Activated CD4-positive, alpha-beta T cell treated with anti-CD3 and anti-CD28 coated beads for 24 hours (primary cell): ENCODE measurements at regions not wholly inside any gene's neighbourhood (a gene's known extent, or its start where the extent isn't known, plus 50 kb on each side); places are given as distances from the start of the nearest gene placed in this dataset.
"Not testable (repeated sequence)": the region's sequence is repeated elsewhere in the genome, so short reads cannot be mapped to it uniquely, and the experiment has no call there.

Experiments
- DNase-seq, 2 donors: peaks; one replicate each; pipeline ENCODE4 v3.0.0-alpha.2; 2020; ENCODE audit warnings: low read depth in 2 of 2

DNA sequence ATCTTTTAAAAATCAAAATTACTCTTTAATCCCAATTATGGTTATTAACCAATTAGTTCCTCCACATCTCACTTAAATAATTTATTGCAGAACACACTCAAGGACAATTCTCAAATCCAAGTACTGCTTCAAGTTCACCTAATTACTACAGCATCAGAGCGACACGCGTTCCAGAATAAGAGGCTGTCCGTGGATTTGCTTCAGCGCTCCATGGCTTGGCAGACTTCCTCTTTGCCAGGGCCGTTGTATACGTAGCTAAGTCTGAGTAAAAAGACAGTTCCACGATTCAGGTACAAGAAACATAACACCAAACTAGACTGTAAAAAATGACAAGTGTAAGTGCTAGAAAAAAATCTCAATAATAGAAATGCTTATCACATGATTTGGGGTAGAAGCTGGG, 153.2 kb upstream of the MYT1L start:
- no peak for DNase-seq

- DNase-seq: no peak
Measured at GRCh38 chr2:2482851-2483250, 151.8 kb upstream of the MYT1L start.

- DNase-seq: no peak
Measured at GRCh38 chr2:2472881-2473280, 141.8 kb upstream of the MYT1L start.

- no peak for DNase-seq
Measured at GRCh38 chr2:2472044-2472443, 141.0 kb upstream of the MYT1L start.

GRCh38 chr2:2466534-2466933, 135.5 kb upstream of the MYT1L start:
- no peak for DNase-seq

DNA sequence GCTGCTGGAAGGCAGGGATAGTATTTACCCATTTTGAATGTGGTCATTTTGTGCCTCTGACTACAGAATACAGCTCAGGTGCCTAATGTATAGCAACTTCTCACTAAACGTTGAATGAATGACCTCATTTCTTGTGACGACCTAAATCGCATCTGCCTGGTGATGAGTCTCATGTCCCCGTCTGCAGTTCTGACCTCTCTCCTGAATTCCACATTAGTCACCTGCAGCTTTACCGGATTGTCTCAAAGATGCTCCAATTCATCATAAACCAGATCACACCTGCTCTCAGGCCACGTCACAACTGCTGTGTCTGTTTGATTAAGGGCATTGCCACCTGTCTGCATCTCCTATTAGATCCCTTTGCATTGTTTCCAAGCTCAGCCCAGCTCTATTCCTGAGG, 133.6 kb upstream of the MYT1L start:
- no peak for DNase-seq

GRCh38 chr2:2464094-2464493, 133.0 kb upstream of the MYT1L start:
- no peak for DNase-seq

- no peak for DNase-seq
Measured at GRCh38 chr2:2456721-2457120, 125.6 kb upstream of the MYT1L start.

- DNase-seq: no peak
Measured at GRCh38 chr2:2455151-2455550, 124.1 kb upstream of the MYT1L start.

- DNase-seq: no peak
Measured at GRCh38 chr2:2452961-2453360, 121.9 kb upstream of the MYT1L start.

GRCh38 chr2:2451275-2451674, 120.2 kb upstream of the MYT1L start:
- DNase-seq: not testable (repeated sequence)

DNA sequence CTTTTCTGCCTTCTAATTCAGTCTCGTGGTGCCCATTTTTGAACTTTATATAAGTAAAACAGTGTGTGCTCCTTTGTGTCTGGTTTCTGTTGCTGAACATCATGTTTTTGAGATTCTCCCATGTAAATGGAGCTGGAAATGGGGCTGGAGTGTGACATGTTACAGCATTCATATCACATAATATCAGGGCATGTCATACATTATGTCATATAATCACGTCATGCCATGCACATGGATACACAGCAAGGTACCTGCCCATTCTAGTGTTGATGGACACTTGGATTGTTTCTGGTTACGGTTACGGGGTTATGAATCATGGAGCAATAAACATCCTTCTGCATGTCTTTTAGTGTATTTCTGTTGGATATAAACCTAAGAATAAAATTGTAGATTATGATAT, 117.1 kb upstream of the MYT1L start:
- DNase-seq: no peak

DNA sequence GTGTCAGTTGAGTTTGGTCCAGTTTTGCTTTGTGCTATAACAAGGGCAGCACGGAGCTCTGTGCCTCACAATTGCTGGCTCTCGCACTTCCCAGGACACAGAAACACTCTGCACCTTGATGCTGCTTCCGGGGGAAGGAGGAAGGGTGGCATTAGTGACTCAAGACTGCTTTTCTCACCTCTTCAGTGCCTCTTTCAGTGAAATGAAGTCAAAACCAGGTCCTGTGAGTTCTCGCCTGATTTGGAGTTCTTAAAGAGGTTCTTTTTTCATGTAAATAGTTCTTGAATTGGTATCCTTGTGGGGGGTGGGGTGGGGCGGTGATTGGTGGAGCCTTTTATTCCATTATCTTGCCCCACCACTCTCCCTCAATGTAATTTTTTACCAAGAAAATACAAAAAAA, 91.5 kb upstream of the MYT1L start:
- DNase-seq: no peak

DNA sequence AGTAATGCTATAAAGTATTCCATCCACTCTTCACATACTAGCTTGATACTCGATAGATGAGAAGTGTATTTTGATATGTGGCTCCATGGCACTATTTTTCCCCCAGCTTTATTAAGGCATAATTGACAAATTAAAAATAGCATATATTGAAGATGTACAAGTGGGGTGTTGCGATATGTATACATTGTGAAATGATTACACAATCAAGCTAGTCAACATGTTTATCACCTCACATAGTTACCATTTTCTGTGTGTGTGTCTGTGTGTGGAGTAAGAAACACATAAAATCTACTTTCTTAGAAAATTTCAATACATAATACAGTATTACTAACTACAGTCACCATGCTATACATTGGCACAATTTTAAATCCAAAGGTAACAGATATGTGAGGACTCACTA, 82.5 kb upstream of the MYT1L start:
- DNase-seq: no peak

DNA sequence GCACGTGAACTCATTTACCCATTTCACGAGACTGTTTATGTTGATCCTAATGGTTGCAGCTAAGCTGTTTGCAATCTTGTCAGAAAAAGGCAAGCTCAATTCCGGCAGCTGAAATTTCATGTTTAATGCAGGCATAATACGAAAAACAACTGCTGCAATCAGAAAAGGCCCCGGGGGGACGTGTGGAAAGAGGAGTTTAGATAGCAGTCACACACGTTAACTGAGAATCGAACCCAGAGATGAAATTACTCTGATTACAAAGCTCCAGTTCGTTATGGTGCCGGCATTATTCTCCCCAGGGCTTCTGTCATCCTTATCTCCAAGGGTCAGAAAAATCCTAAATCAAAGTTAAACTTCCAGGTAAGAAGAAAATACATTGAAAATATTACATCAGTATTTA, 79.9 kb upstream of the MYT1L start:
- DNase-seq: no peak

- DNase-seq: no peak
Measured at GRCh38 chr2:2409481-2409880, 78.4 kb upstream of the MYT1L start.

GRCh38 chr2:2405780-2406179, 74.7 kb upstream of the MYT1L start:
- no peak for DNase-seq

DNA sequence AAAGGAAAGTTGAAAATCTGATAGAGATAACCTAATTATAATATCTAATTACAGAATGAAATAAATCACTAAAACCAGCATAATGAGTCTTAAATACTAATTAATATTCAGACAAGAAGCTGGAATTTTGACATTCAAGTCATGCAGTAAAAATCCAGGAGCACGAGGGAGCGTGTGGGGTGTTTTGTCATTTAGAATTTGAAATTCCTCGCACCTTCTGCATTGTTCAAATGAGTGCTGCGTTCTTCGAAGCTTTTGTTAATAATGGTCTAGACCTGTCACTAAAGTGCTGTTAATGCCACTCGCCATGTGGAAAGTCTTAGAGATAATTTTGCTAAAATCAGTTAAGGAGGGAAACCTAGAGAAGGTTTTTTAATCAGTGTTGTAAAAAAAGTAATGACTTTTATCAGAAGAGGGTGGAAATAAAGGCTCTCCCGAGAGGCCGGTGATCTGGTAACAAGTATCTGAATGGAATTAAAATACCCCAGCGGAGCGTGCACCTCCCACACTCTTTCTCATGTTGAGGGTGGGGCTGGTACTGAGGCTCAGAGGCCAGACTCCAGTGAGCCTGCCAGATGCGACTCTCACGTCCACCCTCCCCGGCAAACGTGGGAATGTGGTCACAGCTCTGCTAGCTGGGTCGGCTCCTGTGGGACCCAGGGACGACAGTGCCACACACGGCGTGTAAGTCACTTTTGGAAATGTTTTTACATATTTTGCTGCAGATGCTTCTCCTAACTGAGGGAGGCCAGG, 69.4 kb upstream of the MYT1L start:
- no peak for DNase-seq

- DNase-seq: no peak
Measured at GRCh38 chr2:2399396-2399795, 68.3 kb upstream of the MYT1L start.

DNA sequence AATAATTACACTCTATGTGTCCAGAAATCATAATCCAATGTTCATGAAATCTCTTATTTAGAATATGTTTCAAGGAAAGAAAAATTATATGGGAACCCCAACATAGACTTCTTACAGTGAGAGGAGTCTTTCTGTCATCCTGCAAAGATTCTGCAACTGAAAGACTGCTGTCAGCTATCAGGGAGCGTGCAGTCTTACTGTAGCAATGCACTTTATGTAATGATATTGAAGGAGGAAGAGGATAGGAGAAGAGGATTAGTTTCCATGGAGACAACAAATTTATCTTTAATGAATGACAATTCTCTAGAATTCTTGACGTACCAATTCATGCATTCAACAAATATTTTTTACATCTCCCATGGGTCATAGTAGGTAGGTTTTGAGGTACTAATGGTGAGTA, 61.3 kb upstream of the MYT1L start:
- DNase-seq: no peak

GRCh38 chr2:2389215-2389614, 58.1 kb upstream of the MYT1L start:
- no peak for DNase-seq
